ENCODE measurements at regions not wholly inside any gene's neighbourhood (a gene's known extent, or its start where the extent isn't known, plus 50 kb on each side); places are given as distances from the start of the nearest gene placed in this dataset.

DNA sequence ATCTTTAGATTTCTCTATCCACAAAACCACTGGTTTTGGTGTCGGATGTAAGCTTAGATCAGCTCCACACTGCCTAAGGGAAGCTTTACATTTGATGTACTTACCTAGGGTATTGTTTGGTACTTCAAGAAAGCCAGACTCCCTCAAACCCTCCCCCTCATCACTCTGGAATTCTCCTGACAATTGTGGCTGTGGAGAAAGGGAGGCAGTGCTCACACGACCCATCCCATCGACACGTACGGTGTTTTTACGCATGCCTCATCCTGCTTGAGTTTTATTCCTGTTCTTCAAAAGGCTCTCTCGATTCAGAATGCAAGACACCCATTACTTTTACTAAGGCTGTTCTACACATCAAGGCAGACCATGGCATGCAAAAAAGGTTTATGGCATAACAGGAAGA is 67.3 kb upstream of the ONECUT1 start:
- no peak overlapping the region for H3K4me3 ChIP-seq (ENCODE audit: low read depth, low read length)
- TF ChIP-seq, protein P1, sequence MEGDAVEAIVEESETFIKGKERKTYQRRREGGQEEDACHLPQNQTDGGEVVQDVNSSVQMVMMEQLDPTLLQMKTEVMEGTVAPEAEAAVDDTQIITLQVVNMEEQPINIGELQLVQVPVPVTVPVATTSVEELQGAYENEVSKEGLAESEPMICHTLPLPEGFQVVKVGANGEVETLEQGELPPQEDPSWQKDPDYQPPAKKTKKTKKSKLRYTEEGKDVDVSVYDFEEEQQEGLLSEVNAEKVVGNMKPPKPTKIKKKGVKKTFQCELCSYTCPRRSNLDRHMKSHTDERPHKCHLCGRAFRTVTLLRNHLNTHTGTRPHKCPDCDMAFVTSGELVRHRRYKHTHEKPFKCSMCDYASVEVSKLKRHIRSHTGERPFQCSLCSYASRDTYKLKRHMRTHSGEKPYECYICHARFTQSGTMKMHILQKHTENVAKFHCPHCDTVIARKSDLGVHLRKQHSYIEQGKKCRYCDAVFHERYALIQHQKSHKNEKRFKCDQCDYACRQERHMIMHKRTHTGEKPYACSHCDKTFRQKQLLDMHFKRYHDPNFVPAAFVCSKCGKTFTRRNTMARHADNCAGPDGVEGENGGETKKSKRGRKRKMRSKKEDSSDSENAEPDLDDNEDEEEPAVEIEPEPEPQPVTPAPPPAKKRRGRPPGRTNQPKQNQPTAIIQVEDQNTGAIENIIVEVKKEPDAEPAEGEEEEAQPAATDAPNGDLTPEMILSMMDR (IDR thresholded peaks at IDR 0.05; ENCODE audit: low read depth, low read length, missing control alignments): no peak
- no peak for DNase-seq (ENCODE audit: low read depth)

DNA sequence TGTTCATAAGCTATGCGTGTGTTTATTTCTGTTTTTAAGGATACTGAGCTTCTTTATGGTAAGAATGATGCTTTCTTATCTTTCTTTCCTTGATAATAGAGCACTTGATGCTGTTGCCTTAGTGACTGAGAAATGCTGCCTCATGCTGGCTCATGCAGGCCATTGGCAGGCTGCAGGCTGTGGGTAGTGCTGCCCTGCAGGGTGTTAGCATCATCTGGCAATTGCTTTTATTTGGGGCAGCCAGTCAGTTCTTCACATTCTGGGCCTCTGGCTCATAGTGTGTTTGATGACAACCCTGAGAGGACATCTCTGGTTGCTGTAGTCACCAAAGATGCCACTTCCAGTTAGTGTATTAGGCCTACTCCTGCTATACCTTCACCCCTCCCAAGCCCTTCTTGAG is 66.2 kb upstream of the ONECUT1 start:
- TF ChIP-seq, protein P1 (IDR thresholded peaks at IDR 0.05; ENCODE audit: low read depth, low read length, missing control alignments): no peak
- no peak overlapping the region for H3K4me3 ChIP-seq (ENCODE audit: low read depth, low read length)
- no peak for DNase-seq (ENCODE audit: low read depth)

DNA sequence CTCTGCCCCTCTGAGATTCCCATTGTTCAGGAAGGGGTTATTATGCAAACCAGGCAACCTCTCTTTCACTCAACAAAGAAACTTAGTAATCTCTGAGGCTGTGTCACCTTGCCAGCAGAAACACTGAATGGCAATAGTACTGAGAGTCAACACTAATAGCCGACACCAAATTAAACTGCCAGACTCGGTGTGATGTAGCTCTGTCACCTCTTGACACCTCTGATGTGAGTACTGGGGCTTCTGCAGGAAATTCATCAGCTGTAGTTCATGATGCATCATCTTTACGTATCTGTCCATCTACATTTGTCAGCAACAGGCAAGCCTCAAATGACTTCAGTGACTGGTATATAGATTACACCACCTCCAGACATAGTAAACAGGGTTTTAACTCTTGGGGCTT is 65.0 kb upstream of the ONECUT1 start:
- TF ChIP-seq, protein P1 (IDR thresholded peaks at IDR 0.05; ENCODE audit: low read depth, low read length, missing control alignments): no peak
- H3K4me3 ChIP-seq (ENCODE audit: low read depth, low read length): no peak overlapping the region
- no peak for DNase-seq (ENCODE audit: low read depth)

DNA sequence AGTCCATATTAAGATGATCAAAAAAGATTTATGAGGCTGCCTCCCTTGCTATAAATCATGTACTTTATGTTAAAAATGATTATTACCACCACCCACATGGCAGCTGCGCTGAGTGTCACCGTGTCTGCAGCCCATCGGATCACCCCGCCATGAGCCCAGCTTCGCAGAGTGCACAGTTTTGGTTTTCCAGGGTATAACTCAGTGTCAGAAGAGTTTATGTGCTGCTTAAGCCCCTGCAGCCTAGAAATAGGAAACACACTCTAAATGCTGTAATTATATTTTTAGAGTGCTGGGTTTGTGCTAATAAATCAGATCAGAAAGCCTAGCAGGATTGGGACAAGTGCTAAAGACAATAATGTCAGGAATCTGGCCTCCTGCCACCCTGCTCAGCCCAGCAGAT is 54.7 kb upstream of the ONECUT1 start:
- TF ChIP-seq, protein P1 (IDR thresholded peaks at IDR 0.05; ENCODE audit: low read depth, low read length, missing control alignments): no peak
- no peak overlapping the region for H3K4me3 ChIP-seq (ENCODE audit: low read depth, low read length)
- DNase-seq (ENCODE audit: low read depth): no peak

Data from GM12864 (cell line).